ENCODE measurements at regions not wholly inside any gene's neighbourhood (a gene's known extent, or its start where the extent isn't known, plus 50 kb on each side); places are given as distances from the start of the nearest gene placed in this dataset.
A peak's percentile ranks its signal among the peaks of the same experiment; 100 is the strongest.

- no peak for DNase-seq (ENCODE audit: low read depth in 4 of 4, low spot score in 3 of 4)
These were observed 124.3 kb upstream of the CACNA2D1 start for GRCh38 chr7:82567841-82568240.

DNA sequence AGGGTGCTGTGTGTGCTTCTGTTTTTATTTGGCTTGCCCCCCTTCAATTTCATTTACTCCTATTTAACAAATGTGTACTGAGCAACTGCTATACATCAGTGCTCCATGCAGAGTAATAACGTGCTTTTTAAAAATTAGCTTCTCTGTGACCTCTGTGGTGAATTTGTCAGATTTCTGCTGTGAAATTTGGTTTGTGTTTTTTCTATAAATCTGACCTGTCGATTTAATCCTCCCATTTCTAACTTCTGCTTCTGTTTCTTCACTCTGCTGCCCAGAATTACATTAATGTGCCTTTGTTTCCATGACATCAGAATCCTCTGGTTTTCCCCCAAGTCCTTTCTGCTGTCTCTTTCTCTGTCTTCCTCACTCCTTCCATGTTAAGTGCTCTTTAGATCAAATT is 123.8 kb upstream of the CACNA2D1 start:
- DNase-seq (ENCODE audit: low read depth in 4 of 4, low spot score in 3 of 4) = no peak

DNA sequence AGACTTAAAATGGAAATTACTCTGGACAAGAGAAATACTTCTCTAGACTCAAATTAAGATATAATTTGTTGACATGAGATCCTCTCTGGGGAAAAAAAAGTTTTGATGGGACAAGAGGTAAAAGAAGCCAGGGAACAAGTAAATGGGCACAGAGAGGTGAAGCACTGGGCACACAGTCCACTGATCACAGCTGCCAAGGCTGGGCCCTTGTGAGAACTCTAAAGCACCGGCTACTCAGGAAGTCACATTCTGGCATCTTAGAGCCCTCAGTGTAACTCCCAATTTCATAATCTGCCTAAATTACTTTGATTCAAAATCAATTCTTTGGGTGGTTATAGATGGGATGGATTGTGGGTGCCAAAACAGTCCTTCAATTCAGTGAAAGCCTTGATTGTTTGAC is 123.2 kb upstream of the CACNA2D1 start:
- no peak for DNase-seq (ENCODE audit: low read depth in 4 of 4, low spot score in 3 of 4)

DNA sequence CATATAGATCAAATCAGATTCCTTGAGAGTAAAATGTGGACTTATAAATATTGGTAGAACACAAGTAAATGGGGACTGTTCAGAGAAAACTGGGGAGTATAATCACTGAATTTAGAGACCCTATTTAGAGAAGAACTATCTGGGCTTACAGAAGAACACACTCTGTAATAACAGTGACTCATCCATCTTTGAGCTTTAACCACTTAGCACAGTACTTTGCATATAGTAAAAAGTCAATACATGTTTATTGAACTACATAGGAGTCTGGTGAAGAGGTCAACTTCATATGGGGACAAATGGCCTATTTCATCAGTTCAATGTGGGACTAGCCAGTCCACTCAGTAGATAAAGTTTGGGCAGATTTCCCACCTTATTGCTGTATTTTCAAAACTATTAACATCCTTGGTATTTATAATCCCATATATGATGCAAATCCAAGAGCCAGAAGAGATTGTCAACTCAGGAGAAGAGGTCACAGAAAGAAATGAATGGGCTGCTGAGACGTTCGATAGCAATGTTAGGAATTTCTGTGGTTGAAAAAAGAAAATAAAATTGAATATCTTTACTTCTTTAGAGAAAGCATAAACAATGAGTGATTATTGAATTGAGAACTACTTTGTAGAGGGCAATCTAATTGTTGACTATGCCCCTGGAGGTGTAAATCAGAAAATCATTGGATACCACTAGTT is 119.3 kb upstream of the CACNA2D1 start:
- no peak for DNase-seq (ENCODE audit: low read depth in 4 of 4, low spot score in 3 of 4)

DNA sequence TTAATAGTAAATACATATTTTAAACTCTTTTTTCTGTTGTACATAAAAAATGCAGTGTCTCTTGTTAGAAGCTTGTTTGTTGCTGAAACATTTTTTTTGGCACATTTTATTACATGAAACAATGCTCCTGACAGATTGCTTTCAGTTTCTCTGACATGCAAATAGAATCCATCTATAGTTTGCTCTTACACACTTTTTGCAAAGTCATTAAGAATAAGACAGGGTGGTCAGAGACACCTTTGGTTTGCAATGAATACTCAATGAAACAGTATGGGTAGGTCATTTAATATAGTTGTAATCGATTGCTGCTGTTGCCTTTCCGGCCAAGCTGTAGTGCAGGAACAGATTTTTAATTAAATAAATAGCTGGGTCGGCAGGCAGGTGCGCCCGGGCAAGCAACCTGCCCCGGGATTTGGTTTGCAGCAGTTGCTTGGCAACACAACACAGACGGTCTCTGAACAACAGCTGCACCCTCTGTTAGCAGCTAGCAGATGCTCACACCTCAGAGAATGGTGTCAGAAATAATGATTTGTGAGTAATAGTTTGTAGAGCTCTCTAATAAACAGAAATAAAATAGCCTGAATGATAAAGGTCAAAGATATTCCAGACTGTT is 115.7 kb upstream of the CACNA2D1 start:
- peak in 1 of 4 donors; percentile 7 for DNase-seq (ENCODE audit: low read depth in 4 of 4, low spot score in 3 of 4)

DNA sequence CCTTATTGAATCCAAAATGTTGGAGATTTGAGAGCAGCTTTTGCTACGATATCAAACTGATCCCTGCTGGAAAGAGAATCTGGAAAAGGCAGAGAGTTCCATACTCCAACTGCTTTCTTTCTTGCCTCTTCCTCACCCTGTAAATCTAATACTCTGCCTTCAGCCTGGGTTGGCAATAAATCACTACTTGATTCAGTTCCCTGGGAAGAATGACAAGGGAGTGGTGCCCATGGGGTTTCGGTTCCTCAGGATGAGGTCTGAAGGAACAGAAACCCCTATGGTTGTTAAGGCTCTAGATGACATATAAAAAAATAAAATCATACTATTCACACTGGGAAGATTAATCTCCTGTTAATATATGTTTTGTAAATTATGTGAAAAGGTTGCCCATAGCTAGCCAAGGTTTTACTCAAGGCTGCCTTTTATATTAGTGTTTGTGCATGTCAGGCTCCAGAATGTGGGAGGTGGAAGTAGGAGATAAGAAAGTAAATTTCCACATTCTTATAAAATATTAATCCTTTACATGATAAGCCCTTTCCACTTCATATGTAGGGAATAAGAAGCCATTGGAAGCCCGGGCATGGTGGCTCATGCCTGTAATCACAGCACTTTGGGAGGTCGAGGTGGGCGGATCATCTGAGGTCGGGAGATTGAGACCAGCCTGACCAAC is 106.2 kb upstream of the CACNA2D1 start:
- DNase-seq (ENCODE audit: low read depth in 4 of 4, low spot score in 3 of 4) = no peak

DNA sequence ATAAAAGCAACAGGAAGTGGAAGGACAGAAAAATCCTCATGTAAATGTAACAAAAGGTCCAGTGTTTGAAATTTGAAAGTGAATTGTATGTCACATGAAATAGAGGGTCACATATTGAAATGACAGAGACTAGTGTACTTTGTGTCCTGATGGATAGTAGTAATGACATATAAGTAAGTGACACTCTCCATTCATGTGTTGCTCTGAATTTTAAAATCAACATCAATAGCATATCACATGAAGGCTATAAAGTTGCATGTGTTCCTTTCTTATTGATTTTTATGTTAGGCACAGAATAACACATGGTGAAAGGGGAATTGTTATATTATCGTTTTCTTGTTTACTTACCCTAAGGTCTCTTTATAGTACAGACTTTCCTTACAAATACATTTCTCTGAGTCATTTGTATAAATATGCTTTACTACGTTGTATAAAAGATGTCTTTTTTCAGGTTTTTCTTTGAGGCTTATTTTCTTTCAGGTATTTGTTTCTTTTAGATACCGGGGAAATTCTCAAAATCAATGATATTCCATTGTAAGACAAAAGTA is 104.6 kb upstream of the CACNA2D1 start:
- no peak for DNase-seq (ENCODE audit: low read depth in 4 of 4, low spot score in 3 of 4)

DNA sequence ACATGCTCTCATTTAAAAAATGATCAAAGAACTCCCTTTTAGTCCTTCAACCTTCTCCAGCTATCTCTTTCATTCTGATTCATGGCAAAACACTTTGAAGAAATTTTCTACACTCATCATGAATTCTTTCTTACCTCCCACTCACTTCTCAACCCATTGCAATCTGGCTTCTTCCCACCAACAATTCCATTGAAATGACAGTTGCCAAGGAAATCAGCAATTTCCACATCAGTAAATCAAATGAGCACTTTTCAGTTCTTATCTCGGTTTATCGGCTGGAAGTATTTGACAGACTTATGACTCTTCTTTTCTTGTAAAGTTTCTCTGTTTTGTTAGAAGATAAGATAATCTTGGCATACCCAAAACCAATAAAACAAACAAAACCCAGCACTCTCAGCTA is 99.1 kb upstream of the CACNA2D1 start:
- DNase-seq (ENCODE audit: low read depth in 4 of 4, low spot score in 3 of 4) = no peak

GRCh38 chr7:82539969-82540368 is 96.4 kb upstream of the CACNA2D1 start:
- no peak for DNase-seq (ENCODE audit: low read depth in 4 of 4, low spot score in 3 of 4)

GRCh38 chr7:82534684-82535083 is 91.1 kb upstream of the CACNA2D1 start:
- no peak for DNase-seq (ENCODE audit: low read depth in 4 of 4, low spot score in 3 of 4)

DNA sequence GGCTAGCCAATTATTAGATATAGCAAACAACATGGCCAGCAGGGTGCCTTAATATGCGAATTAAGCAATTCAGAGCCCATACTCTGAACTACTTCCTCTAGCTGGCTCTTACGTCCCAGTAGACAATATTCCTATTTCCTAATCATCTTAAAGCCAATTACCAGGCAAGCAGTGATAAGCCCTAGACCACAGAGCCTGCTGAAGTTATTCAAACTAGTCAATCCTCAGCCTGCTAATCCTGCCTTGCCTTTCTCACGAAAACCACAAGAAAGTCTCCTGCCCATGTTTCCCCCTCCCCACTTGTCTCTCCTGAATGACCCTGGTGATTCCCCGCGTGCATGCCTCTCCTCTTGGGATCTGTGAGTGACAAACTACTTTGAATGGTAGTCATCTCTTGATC is 86.8 kb upstream of the CACNA2D1 start:
- DNase-seq (ENCODE audit: low read depth in 4 of 4, low spot score in 3 of 4) = no peak

DNA sequence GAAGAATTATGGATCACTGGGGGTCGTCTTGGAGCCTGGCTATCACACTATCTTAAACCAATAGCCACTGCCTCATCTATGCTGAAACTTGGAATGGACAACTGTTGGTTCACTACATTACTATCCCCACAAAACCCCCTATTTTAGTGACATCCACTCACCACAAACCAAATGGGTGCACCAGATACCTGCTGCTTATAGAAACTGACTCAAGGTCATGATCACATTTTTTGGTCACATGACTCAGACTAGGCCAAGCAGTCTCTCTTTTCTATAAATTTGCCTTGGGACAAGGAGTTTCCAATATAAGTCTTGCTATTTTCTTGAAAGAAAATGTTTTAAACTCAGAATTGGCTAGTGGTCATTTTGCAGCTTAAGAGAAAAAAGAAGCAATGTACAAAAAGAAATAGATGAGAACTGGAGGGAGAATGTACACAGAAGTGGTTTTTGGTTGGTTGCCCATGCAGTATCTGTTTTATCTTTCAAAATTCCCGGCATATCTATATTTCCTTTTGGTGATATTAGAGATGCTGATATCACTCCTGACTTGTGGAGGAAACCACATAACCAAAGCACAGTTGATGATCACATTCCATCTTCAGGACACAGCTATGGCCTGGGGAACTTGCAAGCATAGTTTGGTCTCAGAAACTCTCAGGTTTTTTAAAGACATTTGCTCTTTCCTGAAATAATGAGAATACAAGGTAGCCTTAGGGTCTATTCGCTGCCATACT is 85.2 kb upstream of the CACNA2D1 start:
- DNase-seq (ENCODE audit: low read depth in 4 of 4, low spot score in 3 of 4) = no peak

DNA sequence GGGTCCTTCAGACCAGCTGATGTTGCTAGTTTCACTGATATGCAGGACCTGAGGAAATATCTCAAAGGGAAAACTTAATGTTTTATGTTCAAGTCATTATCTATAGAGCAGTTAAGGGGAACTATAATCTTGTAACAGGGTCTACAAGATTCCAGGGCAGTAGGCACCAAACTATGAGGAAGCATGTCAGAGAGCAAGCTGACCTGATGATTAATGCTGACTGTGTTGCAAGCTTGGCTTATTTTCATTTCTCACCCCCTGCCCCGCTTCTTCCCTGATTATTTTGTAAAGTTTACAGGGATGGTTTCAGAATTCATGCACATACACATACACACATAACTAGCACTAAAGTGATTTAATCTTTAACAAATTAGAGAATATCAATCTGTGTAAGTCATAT is 84.3 kb upstream of the CACNA2D1 start:
- DNase-seq (ENCODE audit: low read depth in 4 of 4, low spot score in 3 of 4) = no peak

GRCh38 chr7:82521906-82522445 is 78.4 kb upstream of the CACNA2D1 start:
- no peak for DNase-seq (ENCODE audit: low read depth in 4 of 4, low spot score in 3 of 4)

DNA sequence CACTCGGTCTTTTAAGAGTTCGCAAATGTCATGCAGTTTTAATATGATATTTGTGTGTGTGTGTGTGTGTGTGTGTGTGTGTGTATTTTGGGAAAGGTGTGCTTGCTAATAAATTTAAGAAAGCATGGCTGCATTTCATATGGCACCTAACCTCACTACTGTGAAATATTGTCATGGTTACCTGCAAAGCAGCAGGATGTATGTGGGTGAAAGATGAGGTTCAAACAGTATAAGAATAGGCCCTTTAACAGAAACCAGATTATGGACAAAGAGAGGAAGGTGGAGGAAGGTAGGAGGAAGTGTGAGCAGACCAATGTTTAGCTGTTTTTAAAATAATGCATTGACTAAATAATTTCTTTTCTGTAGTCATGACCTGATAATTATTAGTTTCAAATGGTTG is 73.5 kb upstream of the CACNA2D1 start:
- DNase-seq (ENCODE audit: low read depth in 4 of 4, low spot score in 3 of 4) = no peak

DNA sequence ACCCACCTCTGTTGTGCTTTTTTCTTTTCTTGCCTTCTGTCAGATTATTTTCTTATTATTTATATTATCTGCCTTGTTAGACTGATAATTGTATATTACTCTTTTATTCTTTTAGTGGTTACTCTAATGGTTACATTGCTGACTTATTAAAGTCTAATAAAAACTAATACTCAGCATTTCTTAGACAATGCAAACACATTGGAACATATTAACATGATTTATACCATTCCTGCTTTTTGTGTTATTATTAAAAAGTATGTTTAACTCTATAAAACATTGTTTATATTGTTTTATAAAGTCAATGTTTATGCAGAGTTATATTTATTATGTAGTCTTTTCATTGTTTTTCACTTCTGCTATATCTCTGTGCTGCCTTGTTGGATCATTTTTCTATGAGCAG is 68.0 kb upstream of the CACNA2D1 start:
- no peak for DNase-seq (ENCODE audit: low read depth in 4 of 4, low spot score in 3 of 4)

- peak in 1 of 4 donors; percentile 2 for DNase-seq (ENCODE audit: low read depth in 4 of 4, low spot score in 3 of 4)
These were observed 64.5 kb upstream of the CACNA2D1 start for GRCh38 chr7:82507976-82508677.

DNA sequence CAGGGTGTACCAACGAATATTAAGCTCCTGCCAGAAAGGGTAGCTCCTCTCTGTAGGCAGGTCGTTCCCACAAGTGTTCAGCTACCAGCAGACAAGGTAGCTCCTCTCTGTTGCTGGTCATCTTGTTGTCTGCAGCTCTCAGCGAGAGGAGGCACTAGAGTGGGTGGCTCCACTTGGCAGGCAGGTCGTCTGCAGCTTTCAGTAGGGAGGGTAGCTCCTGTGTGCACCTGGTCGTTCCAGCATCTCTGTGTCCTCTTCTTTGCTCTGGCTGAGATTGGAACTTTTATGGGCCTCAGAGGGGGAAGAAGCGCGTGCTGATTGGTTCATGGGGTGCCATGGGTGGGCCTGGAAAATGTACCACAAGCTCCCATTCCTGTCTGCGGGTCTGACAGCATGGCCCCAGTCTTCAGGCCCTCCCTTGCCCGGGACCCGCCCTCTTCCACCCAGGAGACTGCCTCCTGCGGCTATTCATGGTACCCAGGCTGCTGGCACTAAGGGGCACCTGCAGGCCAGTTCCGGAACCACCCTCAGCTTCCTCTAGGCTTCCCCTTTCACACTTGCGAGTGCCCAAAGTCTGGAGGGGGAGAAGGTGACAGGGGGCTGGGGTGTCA is 63.9 kb upstream of the CACNA2D1 start:
- no peak for DNase-seq (ENCODE audit: low read depth in 4 of 4, low spot score in 3 of 4)

DNA sequence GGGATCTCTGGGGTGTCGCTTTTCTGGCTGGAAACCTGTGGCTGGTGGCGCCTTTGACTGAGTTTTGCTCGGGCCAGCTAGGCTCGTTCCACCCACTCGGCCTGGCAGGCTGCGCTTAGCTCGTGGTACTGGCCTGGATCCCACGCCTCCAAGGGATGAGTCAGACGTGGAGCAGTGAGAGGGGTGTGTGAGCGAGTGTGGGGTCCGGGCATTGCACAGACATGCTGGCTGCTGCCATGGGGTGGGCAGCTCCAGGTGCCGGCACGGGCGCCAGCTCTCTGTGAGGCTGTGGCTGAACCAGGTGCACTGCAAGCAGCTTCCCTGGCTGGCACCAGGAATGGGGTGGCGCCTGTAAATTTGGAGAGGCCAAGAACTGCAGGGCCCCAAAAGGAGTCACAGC is 63.1 kb upstream of the CACNA2D1 start:
- DNase-seq (ENCODE audit: low read depth in 4 of 4, low spot score in 3 of 4) = no peak

GRCh38 chr7:82506208-82506607 is 62.6 kb upstream of the CACNA2D1 start:
- no peak for DNase-seq (ENCODE audit: low read depth in 4 of 4, low spot score in 3 of 4)

Measured in right renal pelvis (tissue), 4 donors.